ENCODE measurements at regions not wholly inside any gene's neighbourhood (a gene's known extent, or its start where the extent isn't known, plus 50 kb on each side); places are given as distances from the start of the nearest gene placed in this dataset.

- TF ChIP-seq CTCF (IDR thresholded peaks at IDR 0.05), result no peak
- no peak for TF ChIP-seq POLR2A (IDR thresholded peaks at IDR 0.05)
Measured at GRCh38 chr15:31551323-31551722, 224.7 kb downstream of the KLF13 start.

Data from thyroid gland (tissue), 4 donors.